Stimulated activated naive CD8-positive, alpha-beta T cell treated with anti-CD3 and anti-CD28 coated beads, Interleukin-15, Interleukin-2, amounts not matched to agents 100 U/mL and 50 U/mL, for 24 hours (primary cell): ENCODE measurements at regions not wholly inside any gene's neighbourhood (a gene's known extent, or its start where the extent isn't known, plus 50 kb on each side); places are given as distances from the start of the nearest gene placed in this dataset.

Experiments used
- ATAC-seq: fragments of 150-1000 bp; cut with Tn5 transposase; one replicate; pipeline ENCODE4 v1.10.0; 2021
- DNase-seq: peaks from one replicate; pipeline ENCODE4 v3.0.0; 2021

DNA sequence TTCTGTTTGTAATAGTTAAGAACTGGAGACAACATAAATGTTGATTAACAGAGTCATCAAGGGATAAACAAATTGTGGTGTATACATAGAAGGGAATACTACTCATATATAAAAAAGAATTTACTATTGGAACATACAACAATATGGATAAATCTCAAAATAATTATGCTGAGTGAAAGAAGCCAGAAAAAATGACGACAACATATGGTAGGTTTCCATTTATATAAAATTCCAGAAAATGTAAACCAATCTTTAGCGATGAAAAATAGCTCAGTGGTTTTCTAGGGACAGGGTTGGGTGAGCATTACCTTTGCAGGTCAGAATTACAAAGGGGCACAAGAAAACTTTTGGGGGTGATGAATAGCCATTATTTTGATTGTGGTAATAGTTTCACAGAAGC is 431.6 kb downstream of the PTPRU start:
- ATAC-seq (no peak), DNase-seq (no peak)

DNA sequence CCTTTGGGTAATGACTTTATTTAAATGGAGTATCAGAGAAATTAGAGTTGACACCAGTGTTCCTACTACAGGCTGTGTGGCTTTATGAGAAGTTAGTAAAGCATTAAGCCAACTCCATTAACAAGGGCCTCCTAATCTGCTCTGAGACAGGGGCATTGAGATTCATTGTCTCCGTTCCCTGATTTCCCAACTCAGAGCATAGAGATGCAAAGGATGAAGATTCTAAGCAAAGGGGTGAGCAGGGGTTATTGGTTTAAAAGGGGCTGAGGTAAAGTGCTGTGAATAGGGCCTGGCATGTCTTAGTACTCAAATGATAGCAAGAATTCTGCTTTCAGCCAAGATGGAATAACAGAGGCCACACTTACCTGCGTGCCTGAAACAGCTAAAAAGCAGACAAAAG is 428.4 kb downstream of the PTPRU start:
- DNase-seq (no peak), ATAC-seq (no peak)

DNA sequence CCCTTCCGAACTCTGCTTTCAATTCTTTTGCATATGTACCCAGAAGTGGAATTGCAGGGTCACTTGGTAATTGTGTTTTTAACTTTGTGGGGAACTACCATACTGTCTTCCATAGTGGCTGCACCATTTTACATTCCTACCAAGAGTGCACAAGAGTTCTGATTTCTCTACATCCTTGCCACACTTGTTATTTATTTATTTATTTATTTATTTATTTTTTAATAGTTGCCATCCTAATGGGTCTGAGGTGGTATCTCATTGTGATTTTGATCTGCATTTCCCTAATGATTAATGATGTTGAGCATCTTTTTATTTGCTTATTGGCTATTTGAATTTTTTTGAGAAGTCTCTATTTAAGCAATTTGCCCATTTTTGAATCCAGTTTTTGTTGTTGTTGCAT is 422.4 kb downstream of the PTPRU start:
- no peak for DNase-seq
- no peak for ATAC-seq

GRCh38 chr1:29657816-29658215 is 421.5 kb downstream of the PTPRU start:
- DNase-seq (no peak), ATAC-seq (no peak)

- ATAC-seq (peak; percentile 52), DNase-seq (no peak)
Observed at GRCh38 chr1:29655945-29656850, 419.9 kb downstream of the PTPRU start.

DNA sequence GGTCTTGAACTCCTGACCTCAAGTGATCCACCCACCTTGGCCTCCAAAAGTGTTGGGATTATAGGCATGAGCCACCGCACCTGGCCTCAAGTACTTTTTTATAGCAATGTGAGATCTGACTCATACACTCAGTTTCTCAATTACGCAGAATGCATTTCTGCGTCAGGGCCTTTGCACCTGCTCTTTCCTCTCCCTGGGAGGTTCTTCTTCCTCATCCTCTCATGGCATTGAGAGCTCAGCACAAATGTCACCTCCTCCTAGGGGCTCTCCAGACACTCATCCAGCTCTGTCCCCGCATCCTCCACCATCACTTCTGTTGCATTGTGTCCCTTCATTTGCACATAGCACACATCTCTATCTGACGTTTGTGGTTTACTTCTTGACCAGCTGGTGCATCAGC is 418.8 kb downstream of the PTPRU start:
- ATAC-seq (no peak), DNase-seq (no peak)

DNA sequence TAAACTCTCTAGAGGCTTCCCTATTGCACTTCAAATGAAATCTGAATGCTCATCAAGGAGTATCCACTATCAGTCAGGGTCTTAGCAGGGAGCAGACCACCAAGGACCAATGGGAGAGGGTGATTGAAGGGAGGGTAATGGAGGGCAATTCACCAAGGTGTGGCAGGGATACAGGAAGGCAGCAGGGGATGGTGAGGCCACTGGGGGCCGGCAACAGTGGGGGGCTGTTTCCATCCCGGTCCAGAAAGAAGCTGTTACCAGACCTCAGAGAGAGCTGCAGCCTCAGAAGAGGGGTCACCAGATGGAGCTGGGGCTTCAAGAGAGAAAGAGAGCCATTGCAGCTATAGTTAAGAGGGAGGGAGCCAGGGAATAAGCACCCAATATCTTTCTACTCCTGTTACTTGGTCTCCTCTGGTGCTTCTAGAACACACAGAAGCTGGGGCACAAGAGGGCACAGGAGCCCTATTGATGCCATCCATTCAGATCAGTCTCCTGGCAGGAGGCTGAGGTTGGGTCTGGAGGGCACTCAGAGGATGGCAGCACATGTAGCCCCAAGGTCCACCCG is 417.6 kb downstream of the PTPRU start:
- DNase-seq (no peak), ATAC-seq (no peak)

GRCh38 chr1:29653034-29653810 is 416.9 kb downstream of the PTPRU start:
- ATAC-seq: no peak
- DNase-seq: no peak

- DNase-seq (no peak), ATAC-seq (no peak)
Observed at GRCh38 chr1:29651684-29652665, 415.7 kb downstream of the PTPRU start.

GRCh38 chr1:29651246-29651645 is 414.9 kb downstream of the PTPRU start:
- DNase-seq (no peak), ATAC-seq (no peak)

DNA sequence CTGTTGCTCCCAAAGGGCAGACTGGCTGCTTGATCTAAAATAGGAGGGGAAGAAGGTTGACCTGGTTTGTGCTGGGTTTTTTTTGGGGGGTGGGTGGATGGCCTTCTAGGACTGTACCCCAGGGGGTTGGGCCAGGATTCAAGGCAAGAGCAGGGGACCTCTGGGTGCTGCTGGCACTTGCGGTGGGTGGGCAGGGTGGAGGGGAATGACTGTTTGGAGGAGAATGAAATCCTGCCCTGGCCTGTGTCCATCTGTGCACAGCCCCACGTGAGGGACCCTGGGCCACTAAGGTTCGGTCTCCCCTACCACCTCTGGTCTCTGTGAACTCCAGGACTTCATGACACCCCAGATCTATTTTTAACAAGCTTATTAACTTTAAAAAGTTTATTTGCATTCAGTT is 414.2 kb downstream of the PTPRU start:
- DNase-seq (no peak), ATAC-seq (no peak)

DNA sequence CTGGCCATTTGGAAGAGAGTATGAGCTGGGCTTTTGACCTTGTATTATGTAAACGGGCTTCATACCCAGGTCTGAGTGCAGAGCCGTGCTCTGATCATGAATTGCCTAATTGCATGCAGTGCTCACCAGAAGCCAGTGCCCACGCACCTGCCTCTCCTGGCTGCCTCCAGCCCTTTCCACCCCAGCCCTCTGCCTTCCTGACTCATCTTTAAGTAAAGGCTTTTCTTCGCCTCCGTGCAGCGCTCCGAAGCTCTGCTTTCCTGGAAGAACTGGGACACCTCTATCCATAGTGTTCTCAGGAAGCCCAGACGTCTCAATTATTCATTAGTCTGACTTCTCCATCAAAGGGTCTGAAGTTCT is 413.7 kb downstream of the PTPRU start:
- no peak for ATAC-seq
- DNase-seq: no peak

DNA sequence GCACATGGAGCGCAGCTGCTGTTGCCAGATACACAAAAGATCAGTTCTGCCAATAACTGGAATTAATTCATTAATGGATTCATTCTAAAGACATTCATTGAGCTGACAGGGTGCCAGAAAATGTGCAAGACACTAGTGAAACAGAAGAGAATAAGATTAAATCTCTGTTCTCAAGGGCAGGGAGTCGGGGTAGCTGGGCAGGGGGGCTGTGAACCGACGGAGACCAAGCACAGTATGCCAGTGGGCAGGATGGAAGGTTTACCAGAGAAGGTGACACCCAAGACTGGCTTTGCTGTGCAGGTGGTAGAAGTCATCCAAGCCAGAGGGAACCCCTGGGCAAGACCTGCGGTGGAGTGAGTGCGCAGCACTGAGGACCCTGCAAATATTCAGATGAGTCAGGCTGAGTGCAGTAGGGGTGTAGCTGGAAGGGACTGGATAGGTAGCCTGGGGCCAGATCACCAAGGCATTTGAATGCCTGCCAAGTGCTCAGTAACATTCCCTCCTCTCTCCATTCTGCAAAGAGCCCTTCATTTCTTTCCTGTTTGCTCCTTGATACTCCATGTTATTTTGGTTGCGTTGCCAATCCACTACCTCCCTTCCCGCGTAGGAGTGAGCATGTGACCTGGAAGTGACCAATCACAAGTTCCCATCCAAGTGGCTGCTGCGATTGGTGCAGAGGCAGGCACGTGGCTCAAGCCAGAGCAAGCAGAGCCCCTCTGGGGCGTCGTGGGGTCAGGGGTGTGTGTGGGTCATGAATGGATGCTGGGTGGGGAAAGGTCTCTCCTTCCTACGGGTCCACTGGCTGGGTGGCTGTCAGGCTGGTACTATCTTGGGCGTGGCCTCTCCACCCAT is 413.1 kb downstream of the PTPRU start:
- ATAC-seq (no peak), DNase-seq (no peak)

DNA sequence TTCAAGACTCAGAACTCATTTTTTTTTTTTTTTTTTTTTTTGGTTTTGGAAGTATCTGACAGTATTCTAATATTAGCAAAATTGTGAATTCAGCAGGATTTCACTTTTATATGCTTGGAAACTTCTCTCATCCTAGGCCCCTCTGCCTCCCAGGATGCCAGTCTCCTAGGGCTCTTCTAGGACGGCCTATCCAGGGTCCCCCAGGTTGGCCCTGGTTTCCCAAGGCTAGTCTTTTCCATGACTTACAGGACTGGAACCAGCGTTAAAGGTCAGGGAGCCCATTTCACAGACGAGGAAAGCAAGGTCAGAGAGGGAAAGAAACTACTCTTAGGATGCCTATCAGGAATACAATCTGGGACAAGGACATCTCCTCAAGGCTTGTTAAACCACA is 412.5 kb downstream of the PTPRU start:
- ATAC-seq (no peak), DNase-seq (no peak)

DNA sequence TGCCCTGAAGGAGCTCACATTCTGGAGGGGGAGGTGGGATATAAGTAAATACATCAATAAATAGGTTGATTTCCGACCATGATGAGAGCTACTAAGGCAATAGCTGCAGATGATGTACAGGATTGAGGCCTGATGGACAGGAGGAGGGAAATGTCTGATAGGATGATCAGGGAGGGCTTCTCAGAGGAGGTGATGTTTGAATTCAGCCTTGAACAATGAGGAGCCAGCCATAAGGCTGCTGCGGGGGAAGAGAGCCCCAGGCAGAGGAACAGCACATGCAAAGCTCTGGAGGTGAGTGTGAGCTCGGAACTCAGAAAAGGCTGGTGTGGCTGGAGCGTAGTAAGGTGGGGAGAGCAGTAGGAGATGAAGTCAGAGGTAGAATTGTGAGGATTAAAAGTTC is 411.7 kb downstream of the PTPRU start:
- DNase-seq (no peak), ATAC-seq (no peak)

DNA sequence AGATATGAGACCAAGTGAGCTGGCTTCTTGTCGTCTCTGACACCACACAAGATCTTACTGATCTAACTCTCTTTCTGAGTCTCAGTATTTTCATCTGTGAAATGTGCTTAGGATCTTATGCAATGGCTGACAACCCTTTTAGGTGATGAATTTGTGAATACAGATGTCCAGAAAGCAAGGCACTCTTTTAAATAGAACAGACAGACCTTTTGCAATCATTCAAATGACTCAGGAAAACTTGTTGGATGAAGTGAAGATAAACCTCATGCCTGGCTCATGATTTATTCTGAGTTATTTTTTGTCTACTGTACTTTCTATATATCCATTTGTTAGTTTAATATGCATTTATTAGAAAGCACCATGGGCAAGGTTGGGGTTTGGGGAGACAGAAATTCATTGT is 411.3 kb downstream of the PTPRU start:
- ATAC-seq (no peak), DNase-seq (no peak)

DNA sequence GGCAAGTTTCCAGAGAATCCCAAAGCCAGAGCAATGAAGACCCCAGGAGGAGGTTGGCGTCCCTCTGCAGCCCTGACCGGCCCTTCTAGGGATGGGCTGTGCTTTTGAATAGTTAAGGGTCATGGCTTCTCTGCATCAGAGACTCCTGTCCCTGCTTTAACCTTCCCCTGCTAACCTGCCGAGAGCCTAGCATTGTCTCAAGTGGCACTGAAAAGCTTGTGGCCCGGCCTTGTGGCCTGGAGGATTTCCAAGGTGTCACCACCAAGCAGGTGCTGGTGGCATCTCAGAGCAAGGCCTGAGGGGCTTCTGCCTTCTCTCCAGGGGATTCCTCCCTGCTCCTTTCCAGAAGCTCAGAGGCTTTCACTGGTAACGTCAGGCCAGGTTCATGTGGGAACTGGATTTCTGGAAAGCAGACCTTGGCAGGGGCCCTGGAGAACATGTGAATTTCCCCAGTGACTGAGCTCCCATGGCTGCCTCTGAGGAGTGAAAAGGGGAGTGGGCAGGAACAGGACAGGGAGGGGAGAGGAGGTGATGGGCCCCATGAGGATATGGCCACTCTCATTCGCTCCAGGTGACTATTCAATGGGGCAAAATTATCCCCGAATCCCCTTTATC is 409.9 kb downstream of the PTPRU start:
- DNase-seq (no peak), ATAC-seq (no peak)

- no peak for DNase-seq
- ATAC-seq: no peak
Observed at GRCh38 chr1:29645586-29645985, 409.3 kb downstream of the PTPRU start.

- ATAC-seq: no peak
Observed at GRCh38 chr1:29644812-29645211, 408.5 kb downstream of the PTPRU start.

GRCh38 chr1:29643838-29644440 is 407.6 kb downstream of the PTPRU start:
- no peak for ATAC-seq
- DNase-seq: no peak

More at GRCh38 chr1:29644812-29645211, 408.5 kb downstream of the PTPRU start:
- DNase-seq: no peak
